Heart right ventricle (tissue), 16 donors: ENCODE measurements at regions not wholly inside any gene's neighbourhood (a gene's known extent, or its start where the extent isn't known, plus 50 kb on each side); places are given as distances from the start of the nearest gene placed in this dataset.

Source experiments
- ATAC-seq, 8 donors: fragments of 200-7000 bp; cut with Tn5 transposase; one replicate each; pipeline ENCODE4 v1.9.1; 2020; ENCODE audit warnings: mild to moderate bottlenecking in 8 of 8, moderate library complexity in 8 of 8, moderate number of reproducible peaks in 1 of 8
- DNase-seq, 2 donors: peaks; one replicate each; pipeline ENCODE4 v3.0.0-alpha.2; 2020
- H3K27ac ChIP-seq, 10 donors: fragments of 200-600 bp; sonication (generic) in 2 of 10; one replicate each; pipeline versions ENCODE4 v1.5.0 to v1.8.0; 2020 to 2022; ENCODE audit warnings: mild to moderate bottlenecking in 3 of 10
- H3K27me3 ChIP-seq, 7 donors: fragments of 200-600 bp; one replicate each; pipeline ENCODE4 v1.8.0; 2021 to 2022; ENCODE audit warnings: mild to moderate bottlenecking in 2 of 7
- H3K36me3 ChIP-seq, 9 donors: fragments of 200-600 bp; sonication (generic) in 1 of 9; one replicate each; pipeline versions ENCODE4 v1.5.0 to v1.8.0; 2020 to 2022; ENCODE audit warnings: mild to moderate bottlenecking in 2 of 9
- H3K4me1 ChIP-seq, 9 donors: fragments of 200-600 bp; sonication (generic) in 1 of 9; one replicate each; pipeline versions ENCODE4 v1.5.0 to v1.8.0; 2020 to 2022; ENCODE audit warnings: mild to moderate bottlenecking in 4 of 9
- H3K4me3 ChIP-seq, 10 donors: fragments of 200-600 bp; sonication (generic) in 2 of 10; one replicate each; pipeline versions ENCODE4 v1.5.0 to v1.8.0; 2020 to 2022; ENCODE audit warnings: mild to moderate bottlenecking in 7 of 10, moderate library complexity in 2 of 10
- H3K9me3 ChIP-seq, 11 donors: fragments of 200-600 bp in 10 of 11; sonication (generic) in 2 of 11; one replicate each; pipeline versions ENCODE4 v1.5.0 to v1.8.0; 2013 to 2022; ENCODE audit warnings: mild to moderate bottlenecking in 2 of 11, control low read depth in 1 of 11, moderate library complexity in 1 of 11
- WGBS, 2 donors: extraction: QIAGEN DNeasy Blood & Tissue Kit; methylation state at CpG; one replicate each; pipeline ENCODE4 v1.1.7; 2013; ENCODE audit warnings: inconsistent platforms in 1 of 2; 5-methylcytosine and 5-hydroxymethylcytosine counted together
- intact Hi-C, 10 donors: fragments of 100-400 bp; cut with DNase I; formaldehyde crosslinking; loops; one replicate each; pipeline versions ENCODE4 v1.11.1 to v1.14.2; 2022
- TF ChIP-seq, protein P1 (sequence below), 9 donors: fragments of 200-600 bp; sonication (generic) in 2 of 9; IDR thresholded peaks; one replicate each; pipeline versions ENCODE4 v1.5.0 to v1.8.0; 2021 to 2022; ENCODE audit warnings: antibody characterized with exemption in 9 of 9, mild to moderate bottlenecking in 5 of 9, moderate library complexity in 1 of 9
- donor health status: Arrhythmogenic right ventricular cardiomyopathy.
- donor health status: ischemic (EF 13 %, LVEDD 7.1; RV severe dilation, severe dysfunction).
- donor health status: healthy with polysubstance abuse.
- donor health status: DM: no; HTN: yes; CAD: no.
- donor health status: DM: no; HTN: no; CAD: no.
- donor health status: ischemic (EF 25% LVEDD 6.9; RV normal size, moderate dysfunction).
- donor health status: ischemic (EF 25% LVEDD 5.7; RV mildly dilated, moderate dysfunction).
- donor health status: healthy.
- donor health status: DM: yes; HTN: yes; CAD: no.
- donor health status: Ischemic cardiomyopathy.
- donor health status: ischemic (EF 35%, LVEDD 5.7; RV mildly dilated, moderate dysfunction).
- donor health status: nonischemic (EF 11% LVEDD 7.7; RV severe dilation, severe dysfunction).
- donor health status: DM: yes; HTN: yes; CAD: no.
- donor health status: PGD.
- donor health status: ischemic (EF 29% LVEDD 5.4; RV normal size, mild dysfunction).
- donor health status: nonischemic (EF 23%, LVEDD 6.1; RV moderate dilation, normal function).

DNA sequence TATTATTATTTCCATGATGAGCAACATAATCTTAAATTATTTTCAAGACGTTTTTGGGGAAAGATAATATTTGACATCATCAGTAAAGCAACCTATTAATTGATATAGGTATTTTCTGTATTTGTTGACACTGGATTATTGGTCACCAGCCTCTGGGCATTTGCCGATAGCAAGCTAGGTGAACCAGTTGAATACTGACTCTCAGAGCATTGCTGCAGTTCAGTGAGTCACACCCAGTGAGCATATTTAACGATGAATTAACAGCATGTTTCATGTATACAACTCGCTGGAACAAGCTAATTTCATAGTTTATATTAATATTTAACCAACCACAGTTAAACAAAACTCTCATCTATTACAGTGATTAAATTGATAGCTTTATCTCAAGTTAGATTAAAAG lies 1006.0 kb upstream of the DIAPH2 start:
- peaks cover 0 to 11% (median 0%) of the 10 kb centered on the region in 7 donors for H3K27me3 ChIP-seq
- H3K4me3 ChIP-seq = no peak overlapping the region
- H3K27ac ChIP-seq = no peak overlapping the region
- H3K4me1 ChIP-seq = no peaks in the 10 kb centered on the region
- 73 to 75% methylated on average over 4 of the region's 4 CpGs for WGBS, 2 donors
- H3K9me3 ChIP-seq = no peaks in the 10 kb centered on the region
- TF ChIP-seq, protein P1, sequence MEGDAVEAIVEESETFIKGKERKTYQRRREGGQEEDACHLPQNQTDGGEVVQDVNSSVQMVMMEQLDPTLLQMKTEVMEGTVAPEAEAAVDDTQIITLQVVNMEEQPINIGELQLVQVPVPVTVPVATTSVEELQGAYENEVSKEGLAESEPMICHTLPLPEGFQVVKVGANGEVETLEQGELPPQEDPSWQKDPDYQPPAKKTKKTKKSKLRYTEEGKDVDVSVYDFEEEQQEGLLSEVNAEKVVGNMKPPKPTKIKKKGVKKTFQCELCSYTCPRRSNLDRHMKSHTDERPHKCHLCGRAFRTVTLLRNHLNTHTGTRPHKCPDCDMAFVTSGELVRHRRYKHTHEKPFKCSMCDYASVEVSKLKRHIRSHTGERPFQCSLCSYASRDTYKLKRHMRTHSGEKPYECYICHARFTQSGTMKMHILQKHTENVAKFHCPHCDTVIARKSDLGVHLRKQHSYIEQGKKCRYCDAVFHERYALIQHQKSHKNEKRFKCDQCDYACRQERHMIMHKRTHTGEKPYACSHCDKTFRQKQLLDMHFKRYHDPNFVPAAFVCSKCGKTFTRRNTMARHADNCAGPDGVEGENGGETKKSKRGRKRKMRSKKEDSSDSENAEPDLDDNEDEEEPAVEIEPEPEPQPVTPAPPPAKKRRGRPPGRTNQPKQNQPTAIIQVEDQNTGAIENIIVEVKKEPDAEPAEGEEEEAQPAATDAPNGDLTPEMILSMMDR (IDR thresholded peaks at IDR 0.05) = no peak
- intact Hi-C loops = no loop called here
- H3K36me3 ChIP-seq = no peaks in the 10 kb centered on the region
- ATAC-seq = no peak
- no peak for DNase-seq

DNA sequence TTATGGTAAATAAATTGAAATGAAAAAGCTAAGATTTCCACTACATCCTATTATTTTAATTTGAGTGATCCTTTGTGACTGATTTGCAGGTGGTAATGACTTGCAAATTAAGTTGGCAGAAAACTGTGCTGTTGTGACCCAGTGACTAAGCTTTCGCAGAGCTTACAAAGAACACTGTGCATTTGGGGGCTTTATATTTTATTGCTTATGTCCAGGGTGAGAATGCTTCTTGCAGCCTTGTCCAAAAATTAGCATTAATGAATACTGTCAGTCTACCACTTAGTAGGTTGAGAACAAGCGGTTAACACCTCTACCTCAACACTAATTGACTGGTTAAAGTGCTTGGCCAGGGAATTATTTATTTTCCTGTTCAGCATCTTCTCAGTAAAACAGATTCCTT lies 991.3 kb upstream of the DIAPH2 start:
- Histone ChIP-seq H3K9me3 (no peaks in the 10 kb centered on the region), H3K27me3 (no peaks in the 10 kb centered on the region), H3K36me3 (no peaks in the 10 kb centered on the region), H3K4me3 (no peak overlapping the region), H3K27ac (no peak overlapping the region), H3K4me1 (no peaks in the 10 kb centered on the region)
- intact Hi-C loops = no loop called here
- WGBS, 2 donors = 79 to 87% methylated on average over 2 of the region's 2 CpGs
- no peak for DNase-seq
- TF ChIP-seq, protein P1 (IDR thresholded peaks at IDR 0.05) = no peak
- ATAC-seq = no peak

DNA sequence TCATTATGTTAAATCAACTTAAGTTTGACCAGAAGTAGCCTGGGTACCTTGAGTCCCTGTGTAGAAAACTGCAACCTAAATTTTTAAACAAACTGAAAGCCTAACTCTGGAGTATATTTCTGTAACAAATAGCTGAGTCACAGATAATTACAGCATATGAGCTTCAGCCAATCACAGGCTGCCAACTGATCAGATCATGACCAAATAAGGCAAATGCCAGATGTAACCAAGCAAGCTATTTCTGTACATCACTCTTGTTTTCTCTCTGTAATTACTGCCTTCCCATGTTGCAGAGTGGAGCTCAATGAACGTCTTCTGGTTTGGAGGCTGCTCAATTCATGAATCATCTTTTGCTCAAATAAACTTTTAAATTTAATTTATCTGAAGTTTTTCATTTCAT lies 980.9 kb upstream of the DIAPH2 start:
- Histone ChIP-seq H3K4me3 (no peak overlapping the region), H3K9me3 (peaks cover 0 to 19% (median 0%) of the 10 kb centered on the region in 11 donors), H3K4me1 (no peaks in the 10 kb centered on the region), H3K36me3 (no peaks in the 10 kb centered on the region), H3K27me3 (no peaks in the 10 kb centered on the region), H3K27ac (no peak overlapping the region)
- TF ChIP-seq, protein P1 (IDR thresholded peaks at IDR 0.05) = no peak
- DNase-seq (no peak), ATAC-seq (no peak)
- intact Hi-C loops = no loop called here
- 67 to 74% methylated on average over 1 of the region's 1 CpG for WGBS, 2 donors

DNA sequence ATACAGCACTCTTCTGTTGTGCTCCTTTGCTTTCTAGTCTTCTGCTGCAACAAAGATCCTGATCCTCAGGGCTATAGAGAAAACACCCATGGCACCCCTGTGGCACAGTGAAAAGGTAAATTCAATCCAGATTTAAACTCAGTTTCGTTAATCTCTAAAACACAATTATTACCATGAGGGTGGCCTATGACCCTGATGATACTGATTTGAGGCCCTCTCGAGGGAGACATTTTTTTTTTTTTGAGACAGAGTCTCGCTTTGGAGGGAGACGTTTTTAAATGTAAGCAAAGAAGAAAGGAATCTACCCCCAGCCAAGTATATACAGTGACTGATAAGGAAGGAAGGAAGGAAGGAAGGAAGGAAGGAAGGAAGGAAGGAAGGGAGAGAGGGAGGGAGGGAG lies 967.8 kb upstream of the DIAPH2 start:
- no peak overlapping the region for H3K27ac ChIP-seq
- ATAC-seq (no peak), DNase-seq (no peak)
- intact Hi-C loops = no loop called here
- no peaks in the 10 kb centered on the region for H3K9me3 ChIP-seq
- no peaks in the 10 kb centered on the region for H3K4me1 ChIP-seq
- H3K27me3 ChIP-seq = peaks cover 0 to 7% (median 0%) of the 10 kb centered on the region in 7 donors
- WGBS, 2 donors = 72 to 73% methylated on average over 4 of the region's 4 CpGs
- H3K4me3 ChIP-seq = no peak overlapping the region
- H3K36me3 ChIP-seq = no peaks in the 10 kb centered on the region
- TF ChIP-seq, protein P1 (IDR thresholded peaks at IDR 0.05) = no peak

DNA sequence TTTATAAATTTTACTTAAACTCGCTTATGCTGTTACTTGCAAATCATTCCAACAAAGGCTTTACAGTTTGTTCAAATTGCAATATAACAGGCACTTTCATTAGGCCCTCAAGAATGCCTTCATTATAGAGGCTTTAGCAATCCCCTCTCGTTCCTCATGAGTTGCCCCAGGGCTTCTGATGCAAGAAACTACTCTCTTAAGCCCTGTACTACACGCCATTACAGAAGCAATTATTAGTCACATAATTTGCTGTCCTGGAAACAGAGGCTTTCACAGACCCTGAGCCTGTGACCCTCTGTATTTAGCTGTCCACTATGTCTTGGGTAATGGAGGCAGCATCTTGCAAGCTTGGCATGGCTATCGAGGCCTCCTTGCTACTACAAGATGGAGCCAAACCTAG lies 965.9 kb upstream of the DIAPH2 start:
- H3K4me1 ChIP-seq = no peaks in the 10 kb centered on the region
- TF ChIP-seq, protein P1 (IDR thresholded peaks at IDR 0.05) = no peak
- DNase-seq = no peak
- no peaks in the 10 kb centered on the region for H3K9me3 ChIP-seq
- no peak for ATAC-seq
- no peak overlapping the region for H3K27ac ChIP-seq
- H3K27me3 ChIP-seq = peaks cover 0 to 13% (median 0%) of the 10 kb centered on the region in 7 donors
- H3K4me3 ChIP-seq = no peak overlapping the region
- intact Hi-C loops = no loop called here
- no peaks in the 10 kb centered on the region for H3K36me3 ChIP-seq
- WGBS, 2 donors = 78 to 80% methylated on average over 4 of the region's 4 CpGs
